ENCODE measurements at regions not wholly inside any gene's neighbourhood (a gene's known extent, or its start where the extent isn't known, plus 50 kb on each side); places are given as distances from the start of the nearest gene placed in this dataset.

DNA sequence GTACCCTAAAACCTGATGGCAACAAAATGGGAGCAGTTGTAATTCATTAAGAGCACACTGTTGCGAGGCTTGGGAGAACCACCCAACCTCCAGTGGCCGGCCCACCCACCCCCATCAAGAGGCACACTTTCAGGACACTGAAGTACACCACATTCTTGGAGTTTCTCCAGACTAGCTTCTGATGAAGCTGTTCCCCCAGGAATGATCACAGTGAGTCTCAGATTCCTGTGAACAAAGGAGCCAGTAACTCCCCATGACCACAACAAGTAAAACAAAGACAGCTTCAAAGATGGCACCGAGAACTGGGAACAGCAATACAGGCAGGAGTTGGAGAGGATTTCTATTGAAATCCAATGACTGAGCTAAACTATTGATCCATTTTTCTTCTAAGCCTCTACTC is 126.0 kb downstream of the ST8SIA2 start:
- TF ChIP-seq, protein P1, sequence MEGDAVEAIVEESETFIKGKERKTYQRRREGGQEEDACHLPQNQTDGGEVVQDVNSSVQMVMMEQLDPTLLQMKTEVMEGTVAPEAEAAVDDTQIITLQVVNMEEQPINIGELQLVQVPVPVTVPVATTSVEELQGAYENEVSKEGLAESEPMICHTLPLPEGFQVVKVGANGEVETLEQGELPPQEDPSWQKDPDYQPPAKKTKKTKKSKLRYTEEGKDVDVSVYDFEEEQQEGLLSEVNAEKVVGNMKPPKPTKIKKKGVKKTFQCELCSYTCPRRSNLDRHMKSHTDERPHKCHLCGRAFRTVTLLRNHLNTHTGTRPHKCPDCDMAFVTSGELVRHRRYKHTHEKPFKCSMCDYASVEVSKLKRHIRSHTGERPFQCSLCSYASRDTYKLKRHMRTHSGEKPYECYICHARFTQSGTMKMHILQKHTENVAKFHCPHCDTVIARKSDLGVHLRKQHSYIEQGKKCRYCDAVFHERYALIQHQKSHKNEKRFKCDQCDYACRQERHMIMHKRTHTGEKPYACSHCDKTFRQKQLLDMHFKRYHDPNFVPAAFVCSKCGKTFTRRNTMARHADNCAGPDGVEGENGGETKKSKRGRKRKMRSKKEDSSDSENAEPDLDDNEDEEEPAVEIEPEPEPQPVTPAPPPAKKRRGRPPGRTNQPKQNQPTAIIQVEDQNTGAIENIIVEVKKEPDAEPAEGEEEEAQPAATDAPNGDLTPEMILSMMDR (IDR thresholded peaks at IDR 0.05 in 8 of 11, conservative IDR thresholded peaks at IDR 0.05 in 3 of 11) = no peak
- no peak for TF ChIP-seq POLR2AphosphoS5 (IDR thresholded peaks at IDR 0.05)
- no peak for TF ChIP-seq POLR2A (IDR thresholded peaks at IDR 0.05)
